SH-SY5Y (cell line): ENCODE measurements at regions not wholly inside any gene's neighbourhood (a gene's known extent, or its start where the extent isn't known, plus 50 kb on each side); places are given as distances from the start of the nearest gene placed in this dataset.

Experiments used
- GATA2 ChIP-seq: IDR thresholded peaks from 2 replicates; pipeline ENCODE4 v1.6.1; 2011; ENCODE audit warnings: mild to moderate bottlenecking, low read depth, low read length
- GATA3 ChIP-seq: IDR thresholded peaks from 2 replicates; pipeline ENCODE4 v1.6.1; 2011; ENCODE audit warnings: low read depth, mild to moderate bottlenecking, low read length, moderate library complexity

DNA sequence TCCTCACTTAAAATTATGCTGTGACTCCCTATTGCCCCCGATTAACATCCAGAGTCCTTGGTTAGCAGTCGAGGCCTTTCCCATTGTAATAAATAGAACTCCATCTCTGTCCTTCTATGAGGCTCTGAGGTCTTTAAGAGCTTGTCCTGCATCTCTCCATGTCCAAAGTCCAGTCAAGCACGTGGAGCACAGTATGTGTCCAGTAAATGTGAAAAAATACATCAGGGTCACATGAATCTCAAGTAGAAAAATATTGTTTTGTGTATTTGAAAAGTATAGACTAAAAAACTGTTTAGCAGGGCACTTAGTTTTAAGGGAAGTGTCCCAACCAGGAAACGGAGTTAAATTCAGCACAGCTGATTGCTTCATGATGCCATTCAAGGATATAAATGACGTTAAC is 298.8 kb upstream of the TENM4 start:
- no peak for TF ChIP-seq GATA2
- no peak for TF ChIP-seq GATA3
